HEK293 (cell line): ENCODE measurements at regions not wholly inside any gene's neighbourhood (a gene's known extent, or its start where the extent isn't known, plus 50 kb on each side); places are given as distances from the start of the nearest gene placed in this dataset.

Source experiments
- CTCF ChIA-PET: fragments of 350-600 bp; formaldehyde crosslinking; extraction: SDS; loops from one replicate; lab custom pipeline; 2021; ENCODE audit warnings: antibody characterized with exemption; lab: Yijun Ruan, JAX
- POLR2A ChIA-PET: fragments of 300-600 bp; formaldehyde crosslinking; extraction: SDS; loops from one replicate; lab custom pipeline; 2020; ENCODE audit warnings: antibody characterized with exemption, inconsistent platforms; lab: Yijun Ruan, JAX
- H3K27ac ChIP-seq: fragments of 200-500 bp; sonication (Bioruptor generic); 2 replicates; pipeline ENCODE4 v1.5.1; 2014; ENCODE audit warnings: low read depth, low read length, control low read depth, inconsistent platforms; ENCODE audit errors: extremely low read depth
- H3K36me3 ChIP-seq, 2 experiments: fragments of 200-500 bp in 1 of 2; sonication (Bioruptor generic) in 1 of 2; 1 replicate in 1 of 2; 2 replicates in 1 of 2; pipeline ENCODE4 v1.5.1; 2014 to 2017; ENCODE audit warnings: inconsistent platforms in 2 of 2, low read length in 2 of 2; ENCODE audit not compliant: control insufficient read depth in 2 of 2, insufficient read depth in 1 of 2
- H3K4me1 ChIP-seq: fragments of 200-500 bp; sonication (Bioruptor generic); 2 replicates; pipeline ENCODE4 v1.5.1; 2014; ENCODE audit warnings: mild to moderate bottlenecking, low read length, inconsistent platforms; ENCODE audit not compliant: control insufficient read depth, insufficient read depth
- H3K4me3 ChIP-seq: 2 replicates; pipeline ENCODE4 v1.5.1; 2011; ENCODE audit warnings: low read depth, mild to moderate bottlenecking, control low read depth, low read length, moderate library complexity
- H3K9me3 ChIP-seq: fragments of 200-500 bp; sonication (Bioruptor generic); 2 replicates; pipeline ENCODE4 v1.5.1; 2014; ENCODE audit warnings: low read depth, low read length, inconsistent platforms; ENCODE audit not compliant: control insufficient read depth, insufficient read depth
- BCL6B ChIP-seq: fragments of 450-650 bp; formaldehyde crosslinking; IDR thresholded peaks from 2 replicates; pipeline ENCODE4 v1.5.1; 2017; ENCODE audit warnings: missing biosample characterization, missing genetic modification characterization
- TSHZ1 ChIP-seq: fragments of 450-650 bp; formaldehyde crosslinking; IDR thresholded peaks from 2 replicates; pipeline ENCODE4 v1.5.1; 2016; ENCODE audit warnings: missing biosample characterization, missing genetic modification characterization, borderline replicate concordance
- ZFP69B ChIP-seq: fragments of 450-650 bp; formaldehyde crosslinking; IDR thresholded peaks from 2 replicates; pipeline ENCODE4 v1.5.1; 2016; ENCODE audit warnings: missing biosample characterization, missing genetic modification characterization
- ZNF16 ChIP-seq: fragments of 450-650 bp; formaldehyde crosslinking; IDR thresholded peaks from 2 replicates; pipeline ENCODE4 v1.5.1; 2016; ENCODE audit warnings: low read depth, missing biosample characterization, missing genetic modification characterization
- ZNF221 ChIP-seq: fragments of 450-650 bp; formaldehyde crosslinking; IDR thresholded peaks from 2 replicates; pipeline ENCODE4 v1.5.1; 2017; ENCODE audit warnings: missing biosample characterization, missing genetic modification characterization, borderline replicate concordance
- ZNF341 ChIP-seq: fragments of 450-650 bp; formaldehyde crosslinking; IDR thresholded peaks from 2 replicates; pipeline ENCODE4; 2016; ENCODE audit warnings: low read depth, missing biosample characterization, missing genetic modification characterization
- ZNF449 ChIP-seq: fragments of 450-650 bp; formaldehyde crosslinking; IDR thresholded peaks from 2 replicates; pipeline ENCODE4 v1.5.1; 2017; ENCODE audit warnings: missing biosample characterization, mild to moderate bottlenecking, missing genetic modification characterization, moderate library complexity
- ZNF513 ChIP-seq: fragments of 450-650 bp; IDR thresholded peaks from 2 replicates; pipeline ENCODE4 v1.5.1; 2018; ENCODE audit warnings: missing biosample characterization, missing genetic modification characterization
- ZNF548 ChIP-seq: fragments of 450-650 bp; formaldehyde crosslinking; IDR thresholded peaks from 2 replicates; pipeline ENCODE4 v1.5.1; 2016; ENCODE audit warnings: missing biosample characterization, missing genetic modification characterization
- ZNF555 ChIP-seq: fragments of 450-650 bp; formaldehyde crosslinking; conservative IDR thresholded peaks from 2 replicates; pipeline ENCODE4 v1.5.1; 2017; ENCODE audit warnings: missing biosample characterization, mild to moderate bottlenecking, missing genetic modification characterization, inconsistent platforms
- ZNF626 ChIP-seq: fragments of 450-650 bp; sonication (Bioruptor Pico); formaldehyde crosslinking; IDR thresholded peaks from 2 replicates; pipeline ENCODE4 v1.5.1; 2018; ENCODE audit warnings: missing biosample characterization, missing genetic modification characterization, inconsistent platforms
- ZNF639 ChIP-seq: fragments of 450-650 bp; formaldehyde crosslinking; IDR thresholded peaks from 2 replicates; pipeline ENCODE4 v1.5.1; 2016; ENCODE audit warnings: missing biosample characterization, missing genetic modification characterization
- ZNF658 ChIP-seq: fragments of 450-650 bp; formaldehyde crosslinking; IDR thresholded peaks from 2 replicates; pipeline ENCODE4; 2016; ENCODE audit warnings: missing biosample characterization, missing genetic modification characterization
- ZNF704 ChIP-seq: fragments of 450-650 bp; formaldehyde crosslinking; IDR thresholded peaks from 2 replicates; pipeline ENCODE4 v1.5.1; 2016; ENCODE audit warnings: missing biosample characterization, missing genetic modification characterization
- ZNF747 ChIP-seq: fragments of 450-650 bp; formaldehyde crosslinking; IDR thresholded peaks from 2 replicates; pipeline ENCODE4 v1.5.1; 2016; ENCODE audit warnings: missing biosample characterization, missing genetic modification characterization
- ZNF792 ChIP-seq: fragments of 450-650 bp; formaldehyde crosslinking; IDR thresholded peaks from 2 replicates; pipeline ENCODE4 v1.5.1; 2016; ENCODE audit warnings: missing biosample characterization, missing genetic modification characterization
- ZSCAN18 ChIP-seq: fragments of 450-650 bp; formaldehyde crosslinking; IDR thresholded peaks from 2 replicates; pipeline ENCODE4 v1.5.1; 2016; ENCODE audit warnings: missing biosample characterization, missing genetic modification characterization
- ZSCAN30 ChIP-seq: fragments of 450-650 bp; IDR thresholded peaks from 2 replicates; pipeline ENCODE4 v1.5.1; 2018; ENCODE audit warnings: missing biosample characterization, mild to moderate bottlenecking, missing genetic modification characterization, moderate library complexity

GRCh38 chr2:56874717-56875116, 690.9 kb downstream of the CCDC85A start:
- Histone ChIP-seq H3K4me3 (no peak overlapping the region), H3K36me3 (no peaks in the 10 kb centered on the region), H3K27ac (no peak overlapping the region), H3K4me1 (no peaks in the 10 kb centered on the region), H3K9me3 (no peaks in the 10 kb centered on the region)
- ChIA-PET POLR2A (no interaction called here), CTCF (no interaction called here)
- no peak for TF ChIP-seq ZSCAN18 (tag by site-specific recombination)
- no peak for TF ChIP-seq ZFP69B (tag by site-specific recombination)
- TF ChIP-seq ZNF548 (tag by site-specific recombination): no peak
- TF ChIP-seq BCL6B (tag by site-specific recombination): no peak
- TF ChIP-seq ZNF704 (tag by site-specific recombination): no peak
- TF ChIP-seq ZNF449 (tag by site-specific recombination): no peak
- TF ChIP-seq ZNF658 (tag by site-specific recombination): no peak
- TF ChIP-seq ZNF555 (tag by site-specific recombination): no peak
- TF ChIP-seq ZNF513 (tag by site-specific recombination): no peak
- TF ChIP-seq ZNF16 (tag by site-specific recombination): no peak
- no peak for TF ChIP-seq ZNF626 (tag by site-specific recombination)
- TF ChIP-seq ZSCAN30 (tag by site-specific recombination): no peak
- no peak for TF ChIP-seq ZNF221
- TF ChIP-seq ZNF341 (tag by site-specific recombination): no peak
- no peak for TF ChIP-seq TSHZ1 (tag by site-specific recombination)
- no peak for TF ChIP-seq ZNF792
- TF ChIP-seq ZNF639 (tag by site-specific recombination): no peak
- no peak for TF ChIP-seq ZNF747 (tag by site-specific recombination)
